Lung (tissue), 11 donors: ENCODE measurements at regions not wholly inside any gene's neighbourhood (a gene's known extent, or its start where the extent isn't known, plus 50 kb on each side); places are given as distances from the start of the nearest gene placed in this dataset.

Source experiments
- ATAC-seq: fragments of 200-7000 bp; cut with Tn5 transposase; one replicate; pipeline ENCODE4 v1.9.1; 2020; ENCODE audit warnings: moderate number of reproducible peaks; ENCODE audit not compliant: insufficient read depth, low FRiP score
- DNase-seq, 3 donors: peaks; one replicate each; pipeline ENCODE4 v3.0.0-alpha.2; 2013 to 2017
- H3K27ac ChIP-seq, 2 donors: one replicate each; pipeline ENCODE4 v1.5.1; 2013; ENCODE audit warnings: mild to moderate bottlenecking in 2 of 2, moderate library complexity in 2 of 2, control low read depth in 1 of 2, inconsistent platforms in 1 of 2, low read depth in 1 of 2, low read length in 1 of 2
- H3K27me3 ChIP-seq, 3 donors: one replicate each; pipeline ENCODE4 v1.5.1; 2013; ENCODE audit warnings: low read length in 2 of 3; ENCODE audit not compliant: control insufficient read depth in 3 of 3, insufficient read depth in 3 of 3
- H3K36me3 ChIP-seq, 4 donors: one replicate each; pipeline ENCODE4 v1.5.1; 2013; ENCODE audit warnings: low read length in 4 of 4, mild to moderate bottlenecking in 1 of 4, moderate library complexity in 1 of 4; ENCODE audit not compliant: control insufficient read depth in 4 of 4, insufficient read depth in 4 of 4
- H3K4me1 ChIP-seq, 5 donors: one replicate each; pipeline ENCODE4 v1.5.1; 2013; ENCODE audit warnings: low read length in 5 of 5, mild to moderate bottlenecking in 2 of 5, moderate library complexity in 1 of 5; ENCODE audit not compliant: control insufficient read depth in 5 of 5, insufficient read depth in 5 of 5
- H3K4me3 ChIP-seq: one replicate; pipeline ENCODE4 v1.5.1; 2013; ENCODE audit warnings: mild to moderate bottlenecking, control low read depth, moderate library complexity
- H3K9ac ChIP-seq, 2 donors: one replicate each; pipeline ENCODE4 v1.5.1; 2013; ENCODE audit warnings: low read length in 2 of 2, control low read depth in 1 of 2; ENCODE audit not compliant: insufficient read depth in 1 of 2
- H3K9me3 ChIP-seq, 4 donors: one replicate each; pipeline ENCODE4 v1.5.1; 2013; ENCODE audit warnings: low read length in 3 of 4, mild to moderate bottlenecking in 1 of 4, moderate library complexity in 1 of 4; ENCODE audit not compliant: control insufficient read depth in 4 of 4, insufficient read depth in 3 of 4
- WGBS, 2 donors: extraction: QIAGEN DNeasy Blood & Tissue Kit; methylation state at CpG; one replicate each; pipeline ENCODE4 v1.1.7; 2013; 5-methylcytosine and 5-hydroxymethylcytosine counted together
- TF ChIP-seq, protein P1 (sequence below): IDR thresholded peaks from 2 replicates; pipeline ENCODE4 v1.5.1; 2012; ENCODE audit warnings: mild to moderate bottlenecking; ENCODE audit errors: control extremely low read depth, extremely low read depth
- donor health status: control.
- donor health status: control.
- donor health status: Bipolar disorder and iron deficiency.
- donor health status: healthy.
- donor health status: DM: yes; HTN: yes; CAD: no.

DNA sequence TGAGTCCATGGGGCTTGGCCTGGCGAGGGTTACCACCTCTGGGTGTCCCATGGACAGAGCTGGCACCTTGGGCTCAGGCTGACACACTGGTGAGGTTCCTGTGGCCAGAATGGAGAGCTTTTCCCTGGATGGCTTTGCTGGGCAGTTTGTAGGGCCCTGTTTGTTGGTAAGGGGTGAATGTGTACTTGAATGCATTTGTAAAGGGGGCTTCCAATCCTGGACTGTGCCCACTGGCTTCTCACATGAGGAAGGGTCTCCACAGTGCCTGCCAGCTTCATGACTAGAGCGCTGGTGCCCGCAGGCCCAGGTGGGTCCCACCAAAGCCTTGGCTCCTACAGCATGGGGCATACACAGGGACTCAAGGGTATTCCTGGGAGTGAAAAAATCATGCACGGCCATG is 103.5 kb upstream of the SIX2 start:
- Histone ChIP-seq H3K4me3 (no peak overlapping the region), H3K9ac (no peak overlapping the region), H3K4me1 (no peaks in the 10 kb centered on the region), H3K36me3 (no peaks in the 10 kb centered on the region), H3K27me3 (peaks cover 0 to 4% (median 0%) of the 10 kb centered on the region in 3 donors), H3K27ac (no peak overlapping the region), H3K9me3 (peaks cover 0 to 1% (median 0%) of the 10 kb centered on the region in 4 donors)
- no peak for DNase-seq
- TF ChIP-seq, protein P1, sequence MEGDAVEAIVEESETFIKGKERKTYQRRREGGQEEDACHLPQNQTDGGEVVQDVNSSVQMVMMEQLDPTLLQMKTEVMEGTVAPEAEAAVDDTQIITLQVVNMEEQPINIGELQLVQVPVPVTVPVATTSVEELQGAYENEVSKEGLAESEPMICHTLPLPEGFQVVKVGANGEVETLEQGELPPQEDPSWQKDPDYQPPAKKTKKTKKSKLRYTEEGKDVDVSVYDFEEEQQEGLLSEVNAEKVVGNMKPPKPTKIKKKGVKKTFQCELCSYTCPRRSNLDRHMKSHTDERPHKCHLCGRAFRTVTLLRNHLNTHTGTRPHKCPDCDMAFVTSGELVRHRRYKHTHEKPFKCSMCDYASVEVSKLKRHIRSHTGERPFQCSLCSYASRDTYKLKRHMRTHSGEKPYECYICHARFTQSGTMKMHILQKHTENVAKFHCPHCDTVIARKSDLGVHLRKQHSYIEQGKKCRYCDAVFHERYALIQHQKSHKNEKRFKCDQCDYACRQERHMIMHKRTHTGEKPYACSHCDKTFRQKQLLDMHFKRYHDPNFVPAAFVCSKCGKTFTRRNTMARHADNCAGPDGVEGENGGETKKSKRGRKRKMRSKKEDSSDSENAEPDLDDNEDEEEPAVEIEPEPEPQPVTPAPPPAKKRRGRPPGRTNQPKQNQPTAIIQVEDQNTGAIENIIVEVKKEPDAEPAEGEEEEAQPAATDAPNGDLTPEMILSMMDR: no peak
- no peak for ATAC-seq
- 91 to 92% methylated on average over 4 of the region's 4 CpGs for WGBS, 2 donors

DNA sequence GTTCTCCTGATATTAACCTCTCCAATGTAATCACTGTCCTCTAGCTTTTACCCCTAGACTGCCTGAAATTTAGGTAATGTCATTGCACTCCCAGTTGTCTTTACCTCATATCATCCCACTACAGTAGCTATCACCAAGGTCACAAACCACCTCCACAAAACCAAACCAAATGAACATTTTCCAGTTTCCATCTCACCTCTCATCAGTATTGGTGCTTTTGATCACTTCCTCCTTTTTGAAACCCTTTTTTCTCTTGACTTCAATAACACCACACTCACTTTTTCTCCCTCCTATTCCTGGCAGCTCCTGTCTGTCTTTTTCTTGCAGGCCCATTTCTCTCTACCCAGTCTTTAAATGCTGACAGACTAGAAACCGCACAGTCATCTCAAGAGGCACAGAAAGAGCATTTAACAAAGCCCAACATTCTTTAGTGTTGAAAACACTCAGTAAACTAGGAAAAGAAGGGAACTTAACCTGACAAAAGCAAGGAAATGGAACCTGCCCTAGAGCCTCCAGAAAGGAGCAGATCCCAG is 95.9 kb upstream of the SIX2 start:
- ATAC-seq: no peak

DNA sequence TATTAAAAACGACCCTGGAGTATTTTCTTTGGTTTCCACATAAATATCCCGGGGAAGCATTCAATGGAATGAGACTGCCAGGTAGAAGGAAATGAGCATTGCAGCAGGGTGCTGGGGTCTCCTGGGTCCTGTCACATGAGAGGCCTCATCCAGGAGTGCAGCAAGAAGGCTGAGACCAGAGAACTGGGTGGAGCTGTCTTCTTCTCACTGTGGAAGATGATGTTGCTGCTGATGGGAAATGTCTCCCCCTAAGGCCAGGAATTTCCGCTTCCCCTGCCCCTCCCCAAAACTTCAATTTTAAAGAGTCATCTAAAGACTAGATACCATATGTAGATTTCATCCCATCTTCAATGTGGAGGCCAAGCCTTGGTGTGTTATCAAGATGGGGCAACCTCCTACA is 95.2 kb upstream of the SIX2 start:
- no peak overlapping the region for H3K9ac ChIP-seq
- H3K36me3 ChIP-seq: no peaks in the 10 kb centered on the region
- DNase-seq (no peak), ATAC-seq (no peak)
- H3K27me3 ChIP-seq: peaks cover 0 to 5% (median 0%) of the 10 kb centered on the region in 3 donors
- no peaks in the 10 kb centered on the region for H3K4me1 ChIP-seq
- H3K27ac ChIP-seq: no peak overlapping the region
- TF ChIP-seq, protein P1: no peak
- peaks cover 0 to 4% (median 0%) of the 10 kb centered on the region in 4 donors for H3K9me3 ChIP-seq
- 75 to 89% methylated on average over 3 of the region's 3 CpGs for WGBS, 2 donors
- no peak overlapping the region for H3K4me3 ChIP-seq

More for the DNA sequence above, 95.9 kb upstream of the SIX2 start:
- no peak overlapping the region for H3K4me3 ChIP-seq
- whole genome bisulfite sequencing, 2 donors: 87 to 92% methylated on average over 1 of the region's 1 CpG
- no peaks in the 10 kb centered on the region for H3K4me1 ChIP-seq
- no peak overlapping the region for H3K9ac ChIP-seq
- TF ChIP-seq, protein P1: no peak
- peaks cover 0 to 1% (median 0%) of the 10 kb centered on the region in 4 donors for H3K9me3 ChIP-seq
- peak in 2 of 3 donors; percentile 13 to 26 for DNase-seq
- H3K36me3 ChIP-seq: no peaks in the 10 kb centered on the region
- H3K27ac ChIP-seq: no peak overlapping the region
- peaks cover 0 to 2% (median 0%) of the 10 kb centered on the region in 3 donors for H3K27me3 ChIP-seq
